GM12878 (cell line): ENCODE measurements at regions not wholly inside any gene's neighbourhood (a gene's known extent, or its start where the extent isn't known, plus 50 kb on each side); places are given as distances from the start of the nearest gene placed in this dataset.

Source experiments
- CHD1 ChIP-seq: IDR thresholded peaks from 2 replicates; pipeline ENCODE4 v1.6.1; 2012; ENCODE audit warnings: low read depth, low read length, improper control_type of control experiment
- CHD4 ChIP-seq: fragments of 200-600 bp; sonication (generic); IDR thresholded peaks from 2 replicates; pipeline ENCODE4 v1.6.1; 2016; ENCODE audit warnings: mild to moderate bottlenecking
- DPF2 ChIP-seq: fragments of 450-650 bp; IDR thresholded peaks from 2 replicates; pipeline ENCODE4 v1.6.1; 2017; ENCODE audit warnings: mild to moderate bottlenecking
- EED ChIP-seq: sonication (generic); IDR thresholded peaks from 2 replicates; pipeline ENCODE4 v1.6.1; 2016; ENCODE audit warnings: antibody characterized with exemption, low read depth
- FOXK2 ChIP-seq: fragments of 450-650 bp; IDR thresholded peaks from 2 replicates; pipeline ENCODE4 v1.6.1; 2017; ENCODE audit warnings: mild to moderate bottlenecking, moderate library complexity
- FOXM1 ChIP-seq: IDR thresholded peaks from 2 replicates; pipeline ENCODE4 v1.6.1; 2012; ENCODE audit warnings: low read depth, mild to moderate bottlenecking, inconsistent platforms, low read length, moderate library complexity
- HDAC6 ChIP-seq: fragments of 200-600 bp; sonication (generic); IDR thresholded peaks from one replicate; pipeline ENCODE4 v1.8.0; 2017; ENCODE audit warnings: antibody characterized with exemption; ENCODE audit not compliant: unreplicated experiment
- IRF3 ChIP-seq: fragments of 450-650 bp; IDR thresholded peaks from 2 replicates; pipeline ENCODE4 v1.6.1; 2014; ENCODE audit warnings: mild to moderate bottlenecking
- KLF5 ChIP-seq: fragments of 450-650 bp; IDR thresholded peaks from 2 replicates; pipeline ENCODE4 v1.6.1; 2014; ENCODE audit warnings: mild to moderate bottlenecking; ENCODE audit not compliant: partially characterized antibody
- MAX ChIP-seq: IDR thresholded peaks from 2 replicates; pipeline ENCODE4 v1.6.1; 2012; ENCODE audit warnings: low read depth, low read length, improper control_type of control experiment
- NFXL1 ChIP-seq: fragments of 450-650 bp; IDR thresholded peaks from 2 replicates; pipeline ENCODE4 v1.6.1; 2017; ENCODE audit warnings: antibody characterized with exemption, mild to moderate bottlenecking, borderline replicate concordance
- NFYB ChIP-seq: IDR thresholded peaks from 2 replicates; pipeline ENCODE4 v1.6.1; 2011; ENCODE audit warnings: low read depth, mild to moderate bottlenecking, low read length, improper control_type of control experiment, moderate library complexity; ENCODE audit not compliant: insufficient read depth
- PBX3 ChIP-seq: IDR thresholded peaks from 2 replicates; pipeline ENCODE4 v1.6.1; 2011; ENCODE audit warnings: mild to moderate bottlenecking, low read depth, low read length, moderate library complexity; ENCODE audit not compliant: insufficient replicate concordance
- PML ChIP-seq: IDR thresholded peaks from 2 replicates; pipeline ENCODE4 v1.6.1; 2012; ENCODE audit warnings: low read length, inconsistent platforms
- RCOR1 ChIP-seq: conservative IDR thresholded peaks from 2 replicates; pipeline ENCODE4 v1.6.1; 2012; ENCODE audit warnings: low read depth, low read length, improper control_type of control experiment
- RELB ChIP-seq: fragments of 450-650 bp; IDR thresholded peaks from 2 replicates; pipeline ENCODE4 v1.6.1; 2017; ENCODE audit warnings: low read depth, mild to moderate bottlenecking, moderate library complexity
- RUNX3 ChIP-seq: IDR thresholded peaks from 2 replicates; pipeline ENCODE4 v1.6.1; 2012; ENCODE audit warnings: low read length, inconsistent platforms
- SIN3A ChIP-seq: IDR thresholded peaks from 2 replicates; pipeline ENCODE4 v1.6.1; 2012; ENCODE audit warnings: low read depth, low read length, improper control_type of control experiment
- STAT1 ChIP-seq: fragments of 450-650 bp; conservative IDR thresholded peaks from 2 replicates; pipeline ENCODE4 v1.6.1; 2014; ENCODE audit warnings: antibody characterized with exemption, mild to moderate bottlenecking
- TARDBP ChIP-seq: IDR thresholded peaks from 2 replicates; pipeline ENCODE4 v1.6.1; 2016; ENCODE audit warnings: borderline replicate concordance
- TCF12 ChIP-seq: IDR thresholded peaks from 2 replicates; pipeline ENCODE4 v1.6.1; 2011; ENCODE audit warnings: low read depth, mild to moderate bottlenecking, low read length
- YBX1 ChIP-seq: fragments of 450-650 bp; IDR thresholded peaks from 2 replicates; pipeline ENCODE4 v1.6.1; 2016; ENCODE audit warnings: antibody characterized with exemption
- ZNF217 ChIP-seq: fragments of 450-650 bp; IDR thresholded peaks from 2 replicates; pipeline ENCODE4 v1.6.1; 2017; ENCODE audit warnings: antibody characterized with exemption, mild to moderate bottlenecking
- ZNF622 ChIP-seq: fragments of 450-650 bp; IDR thresholded peaks from 2 replicates; pipeline ENCODE4 v1.6.1; 2017; ENCODE audit warnings: mild to moderate bottlenecking, inconsistent platforms

GRCh38 chr2:64751286-64752260 lies 97.9 kb upstream of the SERTAD2 start (continued):
- no peak; the same call in 1 of the 2 replicates for TF ChIP-seq PML
- TF ChIP-seq TCF12, result peak; percentile 53; the same call in 1 of the 2 replicates
- no peak; the same call in 1 of the 2 replicates for TF ChIP-seq RUNX3
- TF ChIP-seq RELB, result peak; percentile 59
- peak; percentile 93 for TF ChIP-seq PBX3
- no peak for TF ChIP-seq MAX
- TF ChIP-seq SIN3A, result peak; percentile 46; the same call in 1 of the 2 replicates
- no peak for TF ChIP-seq ZNF622
- no peak; the same call in none of the 2 replicates for TF ChIP-seq EED
- TF ChIP-seq ZNF217, result no peak
- TF ChIP-seq CHD4, result no peak
- TF ChIP-seq DPF2, result peak; percentile 98
- no peak for TF ChIP-seq HDAC6
- TF ChIP-seq CHD1, result no peak
- TF ChIP-seq RCOR1, result 0 out of 2 replicates have a peak, but pooled peaks have one; percentile 24
- no peak for TF ChIP-seq FOXM1
- peak; percentile 78; the same call in 1 of the 2 replicates for TF ChIP-seq TARDBP
- TF ChIP-seq NFYB, result peak; percentile 97
- peak; percentile 75; the same call in 1 of the 2 replicates for TF ChIP-seq IRF3
- TF ChIP-seq KLF5, result no peak
- no peak for TF ChIP-seq STAT1
- no peak for TF ChIP-seq NFXL1
- TF ChIP-seq FOXK2, result no peak
- TF ChIP-seq YBX1, result no peak
